ENCODE measurements at regions not wholly inside any gene's neighbourhood (a gene's known extent, or its start where the extent isn't known, plus 50 kb on each side); places are given as distances from the start of the nearest gene placed in this dataset.

- TF ChIP-seq POLR2A (IDR thresholded peaks at IDR 0.05; ENCODE audit: low read depth, low read length) (no peak), POLR2AphosphoS5 (IDR thresholded peaks at IDR 0.05; ENCODE audit: low read depth, low read length) (no peak)
Observed at GRCh38 chr5:115433918-115434317, 110.7 kb downstream of the FEM1C start.

All from GM12892 (cell line).